IMR-90 (cell line): ENCODE measurements at regions not wholly inside any gene's neighbourhood (a gene's known extent, or its start where the extent isn't known, plus 50 kb on each side); places are given as distances from the start of the nearest gene placed in this dataset.

Source experiments
- ATAC-seq: fragments of 200-7000 bp; cut with Tn5 transposase; 2 replicates; pipeline ENCODE4 v1.9.1; 2020; ENCODE audit warnings: low read depth, mild to moderate bottlenecking, moderate library complexity
- BruUV-seq: library from RNA; stranded (reverse); fragments of 400-500 nt; replicated peaks from 2 replicates; lab custom pipeline; 2021; lab: Mats Ljungman, UMichigan
- CTCF ChIA-PET: fragments of 300-600 bp; formaldehyde crosslinking; extraction: SDS; loops from one replicate; lab custom pipeline; 2021; ENCODE audit warnings: antibody characterized with exemption; lab: Yijun Ruan, JAX
- POLR2A ChIA-PET: fragments of 300-600 bp; sonication (Branson Sonifier 250); formaldehyde crosslinking; loops from one replicate; lab custom pipeline; 2022; ENCODE audit warnings: antibody characterized with exemption; ENCODE audit not compliant: unreplicated experiment; lab: Charles Lee
- DNase-seq: peaks from one replicate; pipeline ENCODE4 v3.0.0; 2013
- H2AFZ ChIP-seq: replicated peaks from 2 replicates; pipeline ENCODE3; 2013; ENCODE audit warnings: low read length, mild to moderate bottlenecking; ENCODE audit not compliant: poor library complexity
- H2AK5ac ChIP-seq: 2 replicates; pipeline ENCODE4 v1.6.1; 2013; ENCODE audit warnings: low read depth, low read length, inconsistent platforms
- H2AK9ac ChIP-seq: replicated peaks from 2 replicates; pipeline ENCODE3; 2013; ENCODE audit warnings: mild to moderate bottlenecking, low read depth, low read length, moderate library complexity; ENCODE audit not compliant: poor library complexity
- H2BK120ac ChIP-seq: 2 replicates; pipeline ENCODE4 v1.6.1; 2013; ENCODE audit warnings: low read depth, low read length, inconsistent platforms
- H2BK15ac ChIP-seq: 3 replicates; pipeline ENCODE4 v1.6.1; 2013; ENCODE audit warnings: low read depth, low read length, inconsistent platforms
- H2BK20ac ChIP-seq: 2 replicates; pipeline ENCODE4 v1.6.1; 2013; ENCODE audit warnings: low read depth, mild to moderate bottlenecking, inconsistent platforms, low read length, moderate library complexity
- H2BK5ac ChIP-seq: 2 replicates; pipeline ENCODE4 v1.6.1; 2013; ENCODE audit warnings: mild to moderate bottlenecking, low read depth, low read length, inconsistent platforms; ENCODE audit not compliant: poor library complexity, severe bottlenecking
- H3K14ac ChIP-seq: replicated peaks from 2 replicates; pipeline ENCODE4 v1.6.1; 2013; ENCODE audit warnings: low read depth, low read length, inconsistent platforms
- H3K18ac ChIP-seq: 2 replicates; pipeline ENCODE4 v1.6.1; 2013; ENCODE audit warnings: low read depth, low read length, control low read depth
- H3K23ac ChIP-seq: 2 replicates; pipeline ENCODE4 v1.6.1; 2013; ENCODE audit warnings: low read depth, low read length, inconsistent platforms
- H3K27ac ChIP-seq: 2 replicates; pipeline ENCODE4 v1.5.1; 2013; ENCODE audit warnings: mild to moderate bottlenecking, control low read depth, low read length; ENCODE audit not compliant: insufficient read depth
- H3K27me3 ChIP-seq: 2 replicates; pipeline ENCODE4 v1.6.1; 2013; ENCODE audit warnings: low read length; ENCODE audit not compliant: control insufficient read depth, insufficient read depth
- H3K36me3 ChIP-seq: 2 replicates; pipeline ENCODE4 v1.6.1; 2013; ENCODE audit warnings: low read length, mixed read lengths; ENCODE audit not compliant: control insufficient read depth, insufficient read depth
- H3K4ac ChIP-seq: 2 replicates; pipeline ENCODE4 v1.6.1; 2013; ENCODE audit warnings: low read depth, low read length, inconsistent platforms
- H3K4me1 ChIP-seq: 2 replicates; pipeline ENCODE4 v1.6.1; 2013; ENCODE audit warnings: low read length, mixed read lengths; ENCODE audit not compliant: control insufficient read depth, insufficient read depth
- H3K4me2 ChIP-seq: 2 replicates; pipeline ENCODE4 v1.6.1; 2013; ENCODE audit warnings: low read depth, mild to moderate bottlenecking, control low read depth, low read length, moderate library complexity
- H3K4me3 ChIP-seq: 2 replicates; pipeline ENCODE4 v1.5.1; 2013; ENCODE audit warnings: low read depth, mild to moderate bottlenecking, control low read depth, low read length, moderate library complexity; ENCODE audit not compliant: insufficient read depth
- H3K56ac ChIP-seq: 2 replicates; pipeline ENCODE4 v1.6.1; 2013; ENCODE audit warnings: low read length, inconsistent platforms; ENCODE audit not compliant: insufficient read depth; ENCODE audit errors: extremely low read depth
- H3K79me1 ChIP-seq, 2 experiments: 2 replicates each; pipeline ENCODE4 v1.6.1; 2013; ENCODE audit warnings: low read length in 2 of 2, inconsistent platforms in 1 of 2, low read depth in 1 of 2
- H3K9ac ChIP-seq: 2 replicates; pipeline ENCODE4 v1.6.1; 2013; ENCODE audit warnings: low read depth, low read length, control low read depth
- H3K9me1 ChIP-seq: 2 replicates; pipeline ENCODE4 v1.6.1; 2013; ENCODE audit warnings: low read length, inconsistent platforms; ENCODE audit not compliant: insufficient read depth
- H3K9me3 ChIP-seq: 2 replicates; pipeline ENCODE4 v1.6.1; 2013; ENCODE audit warnings: low read length; ENCODE audit not compliant: control insufficient read depth, insufficient read depth
- H4K20me1 ChIP-seq: 2 replicates; pipeline ENCODE4 v1.6.1; 2013; ENCODE audit warnings: low read length, inconsistent platforms; ENCODE audit not compliant: insufficient read depth
- H4K5ac ChIP-seq: 2 replicates; pipeline ENCODE4 v1.6.1; 2013; ENCODE audit warnings: mild to moderate bottlenecking, low read depth, low read length, control low read depth
- H4K8ac ChIP-seq, 2 experiments: 2 replicates each; pipeline ENCODE4 v1.6.1; 2013; ENCODE audit warnings: low read depth in 2 of 2, low read length in 2 of 2, control low read depth in 1 of 2, inconsistent platforms in 1 of 2
- H4K91ac ChIP-seq: 2 replicates; pipeline ENCODE4 v1.6.1; 2013; ENCODE audit warnings: low read depth, low read length, inconsistent platforms; ENCODE audit not compliant: insufficient read depth
- BHLHE40 ChIP-seq: fragments of 150-350 bp; IDR thresholded peaks from 2 replicates; pipeline ENCODE4 v1.6.1; 2016; ENCODE audit warnings: mild to moderate bottlenecking, low read depth, low read length
- MAFK ChIP-seq: IDR thresholded peaks from 2 replicates; pipeline ENCODE4 v1.6.1; 2012; ENCODE audit warnings: low read depth, low read length, improper control_type of control experiment
- MAZ ChIP-seq: IDR thresholded peaks from 2 replicates; pipeline ENCODE4 v1.6.1; 2012; ENCODE audit warnings: low read depth, mild to moderate bottlenecking, low read length, improper control_type of control experiment, moderate library complexity, borderline replicate concordance
- MXI1 ChIP-seq: IDR thresholded peaks from 2 replicates; pipeline ENCODE4 v1.6.1; 2012; ENCODE audit warnings: low read depth, mild to moderate bottlenecking, low read length, moderate library complexity, borderline replicate concordance
- POLR2A ChIP-seq: IDR thresholded peaks from 2 replicates; pipeline ENCODE4 v1.6.1; 2012; ENCODE audit warnings: mild to moderate bottlenecking, low read depth, low read length
- RAD21 ChIP-seq: IDR thresholded peaks from 2 replicates; pipeline ENCODE4 v1.6.1; 2012; ENCODE audit warnings: low read length, improper control_type of control experiment
- SMC3 ChIP-seq: fragments of 150-350 bp; IDR thresholded peaks from 2 replicates; pipeline ENCODE4 v1.6.1; 2016; ENCODE audit warnings: low read depth, mild to moderate bottlenecking, antibody characterized with exemption, low read length, moderate library complexity
- WGBS, 2 experiments: methylation state at CpG; one replicate each; pipeline versions ENCODE4 v1.1.5 to v1.1.7; 2013; ENCODE audit warnings: missing lambda C conversion rate in 2 of 2; ENCODE audit not compliant: insufficient read length in 1 of 2; ENCODE audit errors: extremely low coverage in 2 of 2; 5-methylcytosine and 5-hydroxymethylcytosine counted together
- dilution Hi-C: fragments of 300-500 bp; cut with HindIII; formaldehyde crosslinking; loops from one replicate; pipeline ENCODE4 v1.14.3; 2018; ENCODE audit warnings: low sequenced_read_pairs; ENCODE audit not compliant: unreplicated experiment
- in situ Hi-C: fragments of 300-500 bp; cut with MboI; formaldehyde crosslinking; loops from 3 replicates; pipeline ENCODE4 v1.14.3; 2019; ENCODE audit warnings: low sequenced_read_pairs, inconsistent platforms, mixed read lengths
- intact Hi-C: fragments of 100-400 bp; cut with micrococcal nuclease; formaldehyde crosslinking; loops from 2 replicates; pipeline ENCODE4 v1.10.0; 2022
- TF ChIP-seq, protein P1 (sequence below): conservative IDR thresholded peaks from 2 replicates; pipeline ENCODE4 v1.5.1; 2012; ENCODE audit warnings: mild to moderate bottlenecking, low read depth, low read length, improper control_type of control experiment
- TF ChIP-seq, protein P2 (sequence below): fragments of 150-350 bp; IDR thresholded peaks from 2 replicates; pipeline ENCODE4 v1.6.1; 2017; ENCODE audit warnings: mild to moderate bottlenecking, antibody characterized with exemption, low read length, low read depth

DNA sequence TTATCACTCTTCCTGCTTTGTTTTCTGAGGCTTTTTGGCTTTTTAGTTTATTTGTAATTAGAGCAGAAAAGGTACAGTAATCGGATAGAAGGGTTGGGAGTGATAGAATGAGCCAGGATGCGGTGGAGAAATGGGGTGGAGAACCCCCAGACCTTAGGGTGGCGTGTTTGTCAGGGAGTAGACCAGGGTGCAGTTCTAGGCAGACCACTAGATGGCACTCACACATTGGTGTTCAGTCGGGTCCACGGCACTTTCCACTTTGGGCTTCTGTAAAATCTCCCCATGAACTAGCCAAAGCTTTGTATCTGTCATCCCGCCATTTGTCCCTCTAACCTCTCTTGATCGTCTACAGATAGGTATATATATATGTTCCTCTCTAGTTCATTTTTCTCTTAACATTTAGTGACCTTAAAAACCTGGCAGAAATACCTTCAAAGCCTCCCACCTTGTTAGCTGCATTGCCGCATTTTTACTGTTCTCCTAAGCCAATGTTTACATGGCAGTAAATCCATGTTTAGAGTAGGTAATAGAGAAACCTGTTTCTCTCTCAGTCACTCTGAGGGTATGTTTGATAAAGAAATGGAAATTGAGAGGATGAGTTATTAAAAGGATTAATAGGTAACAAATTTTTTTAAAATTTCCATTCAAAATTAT is 154.9 kb downstream of the TM9SF2 start:
- Histone ChIP-seq H3K27me3 (peaks cover 23% of the 10 kb centered on the region), H2AK5ac (no peak overlapping the region), H3K9ac (no peak overlapping the region), H3K18ac (no peak overlapping the region), H4K20me1 (no peaks in the 10 kb centered on the region), H2BK120ac (no peak overlapping the region), H3K9me3 (no peaks in the 10 kb centered on the region), H4K5ac (no peak overlapping the region), H4K91ac (no peak overlapping the region), H3K4me2 (no peak overlapping the region), H3K14ac (no peak overlapping the region), H2BK20ac (no peak overlapping the region), H3K56ac (no peak overlapping the region), H3K23ac (no peak overlapping the region), H3K9me1 (no peaks in the 10 kb centered on the region), H3K79me1 (no peaks in the 10 kb centered on the region), H2BK5ac (no peak overlapping the region), H2AFZ (no peak overlapping the region), H3K4me1 (no peaks in the 10 kb centered on the region), H3K4me3 (no peak overlapping the region), H2BK15ac (no peak overlapping the region), H2AK9ac (no peak overlapping the region), H4K8ac (no peak overlapping the region), H3K36me3 (no peaks in the 10 kb centered on the region), H3K4ac (no peak overlapping the region), H3K27ac (no peak overlapping the region)
- TF ChIP-seq RAD21 (peak; percentile 83), BHLHE40 (no peak), MAZ (0 out of 2 replicates have a peak, but pooled peaks have one; percentile 28), SMC3 (peak; percentile 56), MAFK (no peak), POLR2A (no peak), MXI1 (no peak)
- TF ChIP-seq, protein P1, sequence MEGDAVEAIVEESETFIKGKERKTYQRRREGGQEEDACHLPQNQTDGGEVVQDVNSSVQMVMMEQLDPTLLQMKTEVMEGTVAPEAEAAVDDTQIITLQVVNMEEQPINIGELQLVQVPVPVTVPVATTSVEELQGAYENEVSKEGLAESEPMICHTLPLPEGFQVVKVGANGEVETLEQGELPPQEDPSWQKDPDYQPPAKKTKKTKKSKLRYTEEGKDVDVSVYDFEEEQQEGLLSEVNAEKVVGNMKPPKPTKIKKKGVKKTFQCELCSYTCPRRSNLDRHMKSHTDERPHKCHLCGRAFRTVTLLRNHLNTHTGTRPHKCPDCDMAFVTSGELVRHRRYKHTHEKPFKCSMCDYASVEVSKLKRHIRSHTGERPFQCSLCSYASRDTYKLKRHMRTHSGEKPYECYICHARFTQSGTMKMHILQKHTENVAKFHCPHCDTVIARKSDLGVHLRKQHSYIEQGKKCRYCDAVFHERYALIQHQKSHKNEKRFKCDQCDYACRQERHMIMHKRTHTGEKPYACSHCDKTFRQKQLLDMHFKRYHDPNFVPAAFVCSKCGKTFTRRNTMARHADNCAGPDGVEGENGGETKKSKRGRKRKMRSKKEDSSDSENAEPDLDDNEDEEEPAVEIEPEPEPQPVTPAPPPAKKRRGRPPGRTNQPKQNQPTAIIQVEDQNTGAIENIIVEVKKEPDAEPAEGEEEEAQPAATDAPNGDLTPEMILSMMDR, result peak; percentile 87
- TF ChIP-seq, protein P2, sequence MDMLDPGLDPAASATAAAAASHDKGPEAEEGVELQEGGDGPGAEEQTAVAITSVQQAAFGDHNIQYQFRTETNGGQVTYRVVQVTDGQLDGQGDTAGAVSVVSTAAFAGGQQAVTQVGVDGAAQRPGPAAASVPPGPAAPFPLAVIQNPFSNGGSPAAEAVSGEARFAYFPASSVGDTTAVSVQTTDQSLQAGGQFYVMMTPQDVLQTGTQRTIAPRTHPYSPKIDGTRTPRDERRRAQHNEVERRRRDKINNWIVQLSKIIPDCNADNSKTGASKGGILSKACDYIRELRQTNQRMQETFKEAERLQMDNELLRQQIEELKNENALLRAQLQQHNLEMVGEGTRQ, result no peak
- 17% methylated on average over 1 of the region's 8 CpGs; no CpG with 5 or more reads in 1 of the 2 experiments for WGBS, 2 experiments
- dilution Hi-C loops, result no loop called here
- DNase-seq (peak; percentile 67), ATAC-seq (peak; percentile 85)
- in situ Hi-C loops, result loop anchor here (10.0 to 25.0 kb wide), 4 partner anchors 579 to 1456 kb away; no protein-coding TSS in a partner anchor
- intact Hi-C loops, result loop anchor here (1.0 to 5.0 kb wide), 8 partner anchors 214 to 1471 kb away; partner anchors contain the start of gene PCCA
- ChIA-PET POLR2A (no interaction called here), CTCF (interaction anchor here (0.5 to 1.8 kb wide), 10 partner anchors 9 to 1492 kb away, joined by 3 to 7 read pairs (median 3); no protein-coding TSS in a partner anchor)
- BruUV-seq, result no TSS peak
